ENCODE measurements at regions not wholly inside any gene's neighbourhood (a gene's known extent, or its start where the extent isn't known, plus 50 kb on each side); places are given as distances from the start of the nearest gene placed in this dataset.

GRCh38 chr3:6223572-6223971 is 637.3 kb upstream of the GRM7 start:
- no peak for TF ChIP-seq CTCF (IDR thresholded peaks at IDR 0.05; ENCODE audit: borderline replicate concordance, insufficient read depth, low read depth, low read length)
- no peak overlapping the region for H3K4me3 ChIP-seq (ENCODE audit: low read depth, low read length)

GRCh38 chr3:6228958-6229683 is 631.8 kb upstream of the GRM7 start:
- no peak overlapping the region for H3K4me3 ChIP-seq (ENCODE audit: low read depth, low read length)
- TF ChIP-seq CTCF (IDR thresholded peaks at IDR 0.05; ENCODE audit: borderline replicate concordance, insufficient read depth, low read depth, low read length), result no peak

- TF ChIP-seq CTCF (IDR thresholded peaks at IDR 0.05; ENCODE audit: borderline replicate concordance, insufficient read depth, low read depth, low read length), result no peak
- H3K4me3 ChIP-seq (ENCODE audit: low read depth, low read length), result no peak overlapping the region
Observed at GRCh38 chr3:6229778-6230410, 631.0 kb upstream of the GRM7 start.

GRCh38 chr3:6242104-6242503 is 618.8 kb upstream of the GRM7 start:
- no peak overlapping the region for H3K4me3 ChIP-seq (ENCODE audit: low read depth, low read length)
- no peak for TF ChIP-seq CTCF (IDR thresholded peaks at IDR 0.05; ENCODE audit: borderline replicate concordance, insufficient read depth, low read depth, low read length)

GRCh38 chr3:6248528-6248927 is 612.4 kb upstream of the GRM7 start:
- H3K4me3 ChIP-seq (ENCODE audit: low read depth, low read length), result no peak overlapping the region
- TF ChIP-seq CTCF (IDR thresholded peaks at IDR 0.05; ENCODE audit: borderline replicate concordance, insufficient read depth, low read depth, low read length), result no peak

- TF ChIP-seq CTCF (IDR thresholded peaks at IDR 0.05; ENCODE audit: borderline replicate concordance, insufficient read depth, low read depth, low read length), result no peak
- no peak overlapping the region for H3K4me3 ChIP-seq (ENCODE audit: low read depth, low read length)
Observed at GRCh38 chr3:6249679-6250078, 611.2 kb upstream of the GRM7 start.

- no peak overlapping the region for H3K4me3 ChIP-seq (ENCODE audit: low read depth, low read length)
- TF ChIP-seq CTCF (IDR thresholded peaks at IDR 0.05; ENCODE audit: borderline replicate concordance, insufficient read depth, low read depth, low read length), result no peak
Observed at GRCh38 chr3:6250167-6250566, 610.7 kb upstream of the GRM7 start.
